ENCODE measurements at regions not wholly inside any gene's neighbourhood (a gene's known extent, or its start where the extent isn't known, plus 50 kb on each side); places are given as distances from the start of the nearest gene placed in this dataset.

GRCh38 chr2:67214585-67215185, 182.4 kb upstream of the ETAA1 start:
- Mint-ChIP-seq H3K4me3 (no peak overlapping the region), H3K27me3 (peaks cover 1% of the 10 kb centered on the region), H3K36me3 (ENCODE audit: low read depth) (no peaks in the 10 kb centered on the region), H3K9me3 (peaks cover 5% of the 10 kb centered on the region), H3K4me1 (ENCODE audit: low read depth) (no peaks in the 10 kb centered on the region), H3K27ac (no peak overlapping the region)
- DNase-seq = no peak
- TF ChIP-seq CTCF (IDR thresholded peaks at IDR 0.05) = no peak
- ChIA-PET CTCF (no interaction called here), POLR2A (no interaction called here)
- no peak for ATAC-seq
- intact Hi-C loops (cut with micrococcal nuclease) = no loop called here

- Mint-ChIP-seq H3K4me1 (ENCODE audit: low read depth) (no peaks in the 10 kb centered on the region), H3K9me3 (peaks cover 5% of the 10 kb centered on the region), H3K36me3 (ENCODE audit: low read depth) (no peaks in the 10 kb centered on the region), H3K27ac (no peak overlapping the region), H3K4me3 (no peak overlapping the region), H3K27me3 (peaks cover 1% of the 10 kb centered on the region)
- ChIA-PET POLR2A (no interaction called here), CTCF (no interaction called here)
- intact Hi-C loops (cut with micrococcal nuclease) = no loop called here
- TF ChIP-seq CTCF (IDR thresholded peaks at IDR 0.05) = no peak
- no peak for ATAC-seq
- no peak for DNase-seq
Observed at GRCh38 chr2:67215214-67216055, 181.7 kb upstream of the ETAA1 start.

- no peak for DNase-seq
- H3K4me1 Mint-ChIP-seq (ENCODE audit: low read depth) = no peaks in the 10 kb centered on the region
- H3K36me3 Mint-ChIP-seq (ENCODE audit: low read depth) = no peaks in the 10 kb centered on the region
- ChIA-PET POLR2A (no interaction called here), CTCF (no interaction called here)
- ATAC-seq = no peak
- intact Hi-C loops (cut with micrococcal nuclease) = no loop called here
- H3K27ac Mint-ChIP-seq = no peak overlapping the region
- no peak for TF ChIP-seq CTCF (IDR thresholded peaks at IDR 0.05)
- H3K9me3 Mint-ChIP-seq = peaks cover 5% of the 10 kb centered on the region
- no peak overlapping the region for H3K4me3 Mint-ChIP-seq
- peaks cover 1% of the 10 kb centered on the region for H3K27me3 Mint-ChIP-seq
Observed at GRCh38 chr2:67216103-67216502, 181.0 kb upstream of the ETAA1 start.

- no peak overlapping the region for H3K27ac Mint-ChIP-seq
- CTCF ChIA-PET = no interaction called here
- H3K36me3 Mint-ChIP-seq (ENCODE audit: low read depth) = no peaks in the 10 kb centered on the region
- POLR2A ChIA-PET = no interaction called here
- no peak overlapping the region for H3K4me3 Mint-ChIP-seq
- TF ChIP-seq CTCF (IDR thresholded peaks at IDR 0.05) = no peak
- ATAC-seq = no peak
- intact Hi-C loops (cut with micrococcal nuclease) = no loop called here
- no peaks in the 10 kb centered on the region for H3K4me1 Mint-ChIP-seq (ENCODE audit: low read depth)
- DNase-seq = no peak
- peaks cover 5% of the 10 kb centered on the region for H3K9me3 Mint-ChIP-seq
- peaks cover 1% of the 10 kb centered on the region for H3K27me3 Mint-ChIP-seq
Observed at GRCh38 chr2:67216881-67217280, 180.3 kb upstream of the ETAA1 start.

- H3K4me3 Mint-ChIP-seq = no peak overlapping the region
- peaks cover 5% of the 10 kb centered on the region for H3K9me3 Mint-ChIP-seq
- ATAC-seq = no peak
- H3K27ac Mint-ChIP-seq = no peak overlapping the region
- DNase-seq = no peak
- POLR2A ChIA-PET = no interaction called here
- H3K27me3 Mint-ChIP-seq = peaks cover 1% of the 10 kb centered on the region
- intact Hi-C loops (cut with micrococcal nuclease) = no loop called here
- no peaks in the 10 kb centered on the region for H3K36me3 Mint-ChIP-seq (ENCODE audit: low read depth)
- no peaks in the 10 kb centered on the region for H3K4me1 Mint-ChIP-seq (ENCODE audit: low read depth)
- no peak for TF ChIP-seq CTCF (IDR thresholded peaks at IDR 0.05)
- CTCF ChIA-PET = no interaction called here
Observed at GRCh38 chr2:67217398-67217797, 179.7 kb upstream of the ETAA1 start.

Measured in activated CD8-positive, alpha-beta T cell treated with anti-CD3 and anti-CD28 coated beads for 36 hours (primary cell).